Heart right ventricle (tissue), 16 donors: ENCODE measurements at regions not wholly inside any gene's neighbourhood (a gene's known extent, or its start where the extent isn't known, plus 50 kb on each side); places are given as distances from the start of the nearest gene placed in this dataset.
A peak's percentile ranks its signal among the peaks of the same experiment; 100 is the strongest.

Source experiments
- ATAC-seq, 8 donors: fragments of 200-7000 bp; cut with Tn5 transposase; one replicate each; pipeline ENCODE4 v1.9.1; 2020; ENCODE audit warnings: mild to moderate bottlenecking in 8 of 8, moderate library complexity in 8 of 8, moderate number of reproducible peaks in 1 of 8
- DNase-seq, 2 donors: peaks; one replicate each; pipeline ENCODE4 v3.0.0-alpha.2; 2020
- H3K27ac ChIP-seq, 10 donors: fragments of 200-600 bp; sonication (generic) in 2 of 10; one replicate each; pipeline versions ENCODE4 v1.5.0 to v1.8.0; 2020 to 2022; ENCODE audit warnings: mild to moderate bottlenecking in 3 of 10
- H3K27me3 ChIP-seq, 7 donors: fragments of 200-600 bp; one replicate each; pipeline ENCODE4 v1.8.0; 2021 to 2022; ENCODE audit warnings: mild to moderate bottlenecking in 2 of 7
- H3K36me3 ChIP-seq, 9 donors: fragments of 200-600 bp; sonication (generic) in 1 of 9; one replicate each; pipeline versions ENCODE4 v1.5.0 to v1.8.0; 2020 to 2022; ENCODE audit warnings: mild to moderate bottlenecking in 2 of 9
- H3K4me1 ChIP-seq, 9 donors: fragments of 200-600 bp; sonication (generic) in 1 of 9; one replicate each; pipeline versions ENCODE4 v1.5.0 to v1.8.0; 2020 to 2022; ENCODE audit warnings: mild to moderate bottlenecking in 4 of 9
- H3K4me3 ChIP-seq, 10 donors: fragments of 200-600 bp; sonication (generic) in 2 of 10; one replicate each; pipeline versions ENCODE4 v1.5.0 to v1.8.0; 2020 to 2022; ENCODE audit warnings: mild to moderate bottlenecking in 7 of 10, moderate library complexity in 2 of 10
- H3K9me3 ChIP-seq, 11 donors: fragments of 200-600 bp in 10 of 11; sonication (generic) in 2 of 11; one replicate each; pipeline versions ENCODE4 v1.5.0 to v1.8.0; 2013 to 2022; ENCODE audit warnings: mild to moderate bottlenecking in 2 of 11, control low read depth in 1 of 11, moderate library complexity in 1 of 11
- WGBS, 2 donors: extraction: QIAGEN DNeasy Blood & Tissue Kit; methylation state at CpG; one replicate each; pipeline ENCODE4 v1.1.7; 2013; ENCODE audit warnings: inconsistent platforms in 1 of 2; 5-methylcytosine and 5-hydroxymethylcytosine counted together
- intact Hi-C, 10 donors: fragments of 100-400 bp; cut with DNase I; formaldehyde crosslinking; loops; one replicate each; pipeline versions ENCODE4 v1.11.1 to v1.14.2; 2022
- TF ChIP-seq, protein P1 (sequence below), 9 donors: fragments of 200-600 bp; sonication (generic) in 2 of 9; IDR thresholded peaks; one replicate each; pipeline versions ENCODE4 v1.5.0 to v1.8.0; 2021 to 2022; ENCODE audit warnings: antibody characterized with exemption in 9 of 9, mild to moderate bottlenecking in 5 of 9, moderate library complexity in 1 of 9
- donor health status: Arrhythmogenic right ventricular cardiomyopathy.
- donor health status: ischemic (EF 13 %, LVEDD 7.1; RV severe dilation, severe dysfunction).
- donor health status: healthy with polysubstance abuse.
- donor health status: DM: no; HTN: yes; CAD: no.
- donor health status: DM: no; HTN: no; CAD: no.
- donor health status: ischemic (EF 25% LVEDD 6.9; RV normal size, moderate dysfunction).
- donor health status: ischemic (EF 25% LVEDD 5.7; RV mildly dilated, moderate dysfunction).
- donor health status: healthy.
- donor health status: DM: yes; HTN: yes; CAD: no.
- donor health status: Ischemic cardiomyopathy.
- donor health status: ischemic (EF 35%, LVEDD 5.7; RV mildly dilated, moderate dysfunction).
- donor health status: nonischemic (EF 11% LVEDD 7.7; RV severe dilation, severe dysfunction).
- donor health status: DM: yes; HTN: yes; CAD: no.
- donor health status: PGD.
- donor health status: ischemic (EF 29% LVEDD 5.4; RV normal size, mild dysfunction).
- donor health status: nonischemic (EF 23%, LVEDD 6.1; RV moderate dilation, normal function).

DNA sequence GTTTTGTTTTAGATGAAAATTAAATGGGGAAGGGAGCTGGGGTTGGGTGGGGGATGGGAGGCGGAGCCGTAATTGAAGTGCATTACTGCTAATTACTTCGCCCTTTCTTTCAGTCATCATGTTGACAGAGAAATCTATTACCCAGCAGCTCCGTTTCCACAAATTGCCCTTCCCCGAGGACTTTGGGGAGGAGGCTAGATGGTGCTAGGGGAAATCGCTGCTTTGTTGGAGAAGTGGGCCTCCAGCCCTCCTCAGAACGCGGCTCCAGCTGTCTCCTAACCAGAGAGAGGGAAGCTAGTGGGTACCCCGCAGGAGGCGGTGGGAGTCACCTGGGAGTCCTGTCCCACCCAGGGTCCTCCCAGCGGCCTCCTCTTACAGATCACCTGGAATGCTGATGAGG lies 130.9 kb upstream of the MYCN start:
- H3K9me3 ChIP-seq = no peaks in the 10 kb centered on the region
- no peaks in the 10 kb centered on the region for H3K27me3 ChIP-seq
- H3K4me1 ChIP-seq = peaks cover 0 to 14% (median 0%) of the 10 kb centered on the region in 9 donors
- H3K36me3 ChIP-seq = no peaks in the 10 kb centered on the region
- H3K27ac ChIP-seq = no peak overlapping the region
- intact Hi-C loops = loop anchor here in 1 of 10 donors (10.0 kb wide), 1 partner anchor 105 kb away; no protein-coding TSS in a partner anchor
- TF ChIP-seq, protein P1, sequence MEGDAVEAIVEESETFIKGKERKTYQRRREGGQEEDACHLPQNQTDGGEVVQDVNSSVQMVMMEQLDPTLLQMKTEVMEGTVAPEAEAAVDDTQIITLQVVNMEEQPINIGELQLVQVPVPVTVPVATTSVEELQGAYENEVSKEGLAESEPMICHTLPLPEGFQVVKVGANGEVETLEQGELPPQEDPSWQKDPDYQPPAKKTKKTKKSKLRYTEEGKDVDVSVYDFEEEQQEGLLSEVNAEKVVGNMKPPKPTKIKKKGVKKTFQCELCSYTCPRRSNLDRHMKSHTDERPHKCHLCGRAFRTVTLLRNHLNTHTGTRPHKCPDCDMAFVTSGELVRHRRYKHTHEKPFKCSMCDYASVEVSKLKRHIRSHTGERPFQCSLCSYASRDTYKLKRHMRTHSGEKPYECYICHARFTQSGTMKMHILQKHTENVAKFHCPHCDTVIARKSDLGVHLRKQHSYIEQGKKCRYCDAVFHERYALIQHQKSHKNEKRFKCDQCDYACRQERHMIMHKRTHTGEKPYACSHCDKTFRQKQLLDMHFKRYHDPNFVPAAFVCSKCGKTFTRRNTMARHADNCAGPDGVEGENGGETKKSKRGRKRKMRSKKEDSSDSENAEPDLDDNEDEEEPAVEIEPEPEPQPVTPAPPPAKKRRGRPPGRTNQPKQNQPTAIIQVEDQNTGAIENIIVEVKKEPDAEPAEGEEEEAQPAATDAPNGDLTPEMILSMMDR (IDR thresholded peaks at IDR 0.05) = no peak
- H3K4me3 ChIP-seq = no peak overlapping the region
- WGBS, 2 donors = 70 to 80% methylated on average over 11 of the region's 11 CpGs
- DNase-seq (no peak), ATAC-seq (no peak)

DNA sequence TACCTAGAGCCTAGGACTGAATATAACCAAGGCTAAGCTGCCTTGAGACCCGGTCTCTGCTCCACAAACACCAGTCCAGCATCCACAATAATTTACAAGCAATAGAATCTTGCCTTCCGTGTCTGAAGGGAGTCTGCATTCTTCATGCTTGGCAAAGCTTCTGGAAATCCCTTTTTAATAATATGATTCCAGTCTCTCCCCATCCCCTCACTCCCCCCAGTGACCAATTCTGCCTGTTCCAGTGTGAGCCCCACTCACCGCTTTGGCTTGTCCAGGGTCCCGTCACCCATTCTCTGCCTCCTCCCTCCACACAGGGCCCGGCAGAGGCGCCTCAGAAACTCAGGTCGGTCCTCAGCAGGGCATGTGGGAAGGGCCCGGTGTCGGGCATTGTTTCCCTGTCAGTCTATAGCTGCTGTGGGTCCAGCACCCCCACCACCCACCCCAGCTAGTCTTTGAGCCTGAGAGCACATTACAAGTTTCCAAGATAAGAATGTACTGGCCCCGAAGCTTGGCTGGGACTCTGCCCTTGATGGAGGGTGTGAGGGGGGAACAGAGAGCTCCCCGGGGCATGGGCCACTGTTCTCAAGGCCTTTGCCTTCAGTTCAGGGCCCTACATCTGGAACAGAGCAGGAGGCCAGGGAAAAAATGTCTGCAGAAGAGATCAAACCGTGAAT lies 129.7 kb upstream of the MYCN start:
- H3K27me3 ChIP-seq = no peaks in the 10 kb centered on the region
- H3K27ac ChIP-seq = no peak overlapping the region
- peaks cover 0 to 18% (median 0%) of the 10 kb centered on the region in 9 donors for H3K4me1 ChIP-seq
- no peak for DNase-seq
- TF ChIP-seq, protein P1 (IDR thresholded peaks at IDR 0.05) = no peak
- no peak overlapping the region for H3K4me3 ChIP-seq
- peak in 5 of 8 donors; percentile 30 to 68 (median 53) for ATAC-seq
- WGBS, 2 donors = 67 to 69% methylated on average over 12 of the region's 12 CpGs
- no peaks in the 10 kb centered on the region for H3K9me3 ChIP-seq
- no peaks in the 10 kb centered on the region for H3K36me3 ChIP-seq
- intact Hi-C loops = no loop called here

DNA sequence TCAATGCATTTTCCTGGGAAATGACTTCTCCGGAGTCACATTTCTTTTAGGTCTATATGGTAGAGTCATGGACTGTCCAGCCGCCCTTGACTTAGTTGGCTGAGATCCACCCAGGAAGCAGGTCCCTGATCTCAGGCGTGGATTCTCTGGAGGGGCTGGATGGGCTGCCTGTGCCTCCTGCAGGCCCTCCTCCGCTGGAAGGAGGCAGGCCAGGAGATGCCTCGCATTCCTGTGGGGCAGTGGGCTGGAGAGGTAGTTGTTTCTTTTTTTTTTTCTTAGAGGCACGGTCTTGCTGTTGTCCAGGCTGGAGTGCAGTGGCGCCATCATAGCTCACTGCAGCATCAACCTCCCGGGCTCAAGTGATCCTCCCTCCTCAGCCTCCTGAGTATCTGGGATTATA lies 129.0 kb upstream of the MYCN start:
- ATAC-seq (peak in 2 of 8 donors; percentile 21 to 25), DNase-seq (no peak)
- TF ChIP-seq, protein P1 (IDR thresholded peaks at IDR 0.05) = no peak
- no peaks in the 10 kb centered on the region for H3K36me3 ChIP-seq
- intact Hi-C loops = no loop called here
- no peak overlapping the region for H3K4me3 ChIP-seq
- H3K27me3 ChIP-seq = no peaks in the 10 kb centered on the region
- H3K9me3 ChIP-seq = no peaks in the 10 kb centered on the region
- no peak overlapping the region for H3K27ac ChIP-seq
- 66 to 74% methylated on average over 8 of the region's 8 CpGs for WGBS, 2 donors
- peaks cover 0 to 18% (median 0%) of the 10 kb centered on the region in 9 donors for H3K4me1 ChIP-seq

DNA sequence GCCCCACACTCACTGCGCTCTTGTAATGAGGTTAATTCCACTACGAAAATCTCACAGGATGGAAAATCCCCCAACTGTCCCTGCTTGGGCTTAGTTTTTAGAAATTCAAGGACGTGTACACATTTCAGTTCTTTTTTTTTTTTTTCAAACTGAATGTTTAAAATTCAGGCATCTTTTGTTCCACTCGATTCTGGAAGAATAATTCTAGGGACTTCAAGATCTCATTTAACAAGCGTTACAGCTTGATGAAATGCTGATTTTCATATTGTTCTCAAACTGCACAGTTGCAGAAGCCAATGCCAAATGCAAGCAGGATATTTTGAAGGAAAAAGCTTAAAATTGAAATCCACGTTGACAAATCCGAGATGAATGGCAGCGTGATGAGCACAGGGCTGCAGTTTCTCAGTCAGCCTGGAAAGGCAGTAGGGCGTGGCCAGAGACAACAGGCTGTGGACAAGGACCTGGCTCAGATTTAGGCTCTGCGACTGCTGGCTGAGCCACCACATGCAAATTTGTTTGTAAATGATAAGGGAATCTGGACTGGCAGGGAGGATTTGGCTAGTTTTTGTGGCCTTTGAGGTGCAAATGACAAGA lies 128.1 kb upstream of the MYCN start:
- Histone ChIP-seq H3K27ac (no peak overlapping the region), H3K4me1 (peaks cover 0 to 18% (median 0%) of the 10 kb centered on the region in 9 donors), H3K4me3 (no peak overlapping the region), H3K9me3 (no peaks in the 10 kb centered on the region), H3K27me3 (peaks cover 0 to 3% (median 0%) of the 10 kb centered on the region in 7 donors), H3K36me3 (no peaks in the 10 kb centered on the region)
- 81 to 83% methylated on average over 10 of the region's 10 CpGs for WGBS, 2 donors
- no peak for DNase-seq
- TF ChIP-seq, protein P1 (IDR thresholded peaks at IDR 0.05) = no peak
- intact Hi-C loops = no loop called here
- no peak for ATAC-seq
